NT2/D1 (cell line): ENCODE measurements at regions not wholly inside any gene's neighbourhood (a gene's known extent, or its start where the extent isn't known, plus 50 kb on each side); places are given as distances from the start of the nearest gene placed in this dataset.

Experiments
- SUZ12 ChIP-seq: IDR thresholded peaks from 2 replicates; pipeline ENCODE4 v1.6.1; 2011; ENCODE audit not compliant: insufficient read length, insufficient read depth; ENCODE audit errors: extremely low read depth
- YY1 ChIP-seq: IDR thresholded peaks from 2 replicates; pipeline ENCODE4 v1.6.1; 2011; ENCODE audit not compliant: insufficient read length, insufficient read depth
- ZNF274 ChIP-seq: IDR thresholded peaks from 2 replicates; pipeline ENCODE4 v1.6.1; 2011; ENCODE audit warnings: mild to moderate bottlenecking, low read depth, low read length

DNA sequence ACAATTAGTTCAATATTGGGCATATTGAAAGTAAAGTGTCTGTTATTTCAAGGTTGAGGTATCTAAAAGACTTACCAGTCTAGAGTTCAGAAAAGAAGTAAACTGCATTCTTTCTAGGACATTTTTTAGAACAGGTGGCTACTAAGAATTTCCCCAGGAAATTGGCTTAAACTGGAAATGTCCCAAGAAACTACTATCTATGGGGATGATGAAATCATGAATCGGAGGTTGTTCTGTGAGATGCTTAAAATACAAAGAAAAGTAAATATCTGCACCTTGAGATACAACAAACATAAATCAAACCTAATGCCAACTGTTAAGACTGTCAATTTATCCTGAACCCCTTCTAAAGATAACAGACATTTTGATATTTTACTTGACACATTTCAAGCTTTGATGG is 226.5 kb upstream of the NREP start:
- TF ChIP-seq SUZ12, result no peak
- TF ChIP-seq ZNF274, result no peak
- no peak for TF ChIP-seq YY1
